ENCODE measurements at regions not wholly inside any gene's neighbourhood (a gene's known extent, or its start where the extent isn't known, plus 50 kb on each side); places are given as distances from the start of the nearest gene placed in this dataset.

- H3K4me1 ChIP-seq (ENCODE audit: control insufficient read depth in 4 of 4, insufficient read depth in 4 of 4, low read length in 3 of 4), result peaks cover 0 to 7% (median 4%) of the 10 kb centered on the region in 4 donors
- no peak overlapping the region for H3K4me3 ChIP-seq (ENCODE audit: low read depth in 1 of 3, low read length in 3 of 3)
- no peak for DNase-seq (ENCODE audit: low spot score)
- H3K27me3 ChIP-seq (ENCODE audit: control insufficient read depth in 4 of 4, insufficient read depth in 4 of 4, low read length in 3 of 4), result no peaks in the 10 kb centered on the region
- no peak overlapping the region for H3K27ac ChIP-seq (ENCODE audit: low read depth in 1 of 2, low read length in 2 of 2)
- H3K9me3 ChIP-seq (ENCODE audit: control insufficient read depth in 4 of 4, low read length in 3 of 4), result no peaks in the 10 kb centered on the region
- TF ChIP-seq CTCF (IDR thresholded peaks at IDR 0.05; ENCODE audit: low read depth, low read length, missing input control), result no peak
- TF ChIP-seq JUND (IDR thresholded peaks at IDR 0.05), result no peak
- TF ChIP-seq YY1 (IDR thresholded peaks at IDR 0.05), result no peak
- no peaks in the 10 kb centered on the region for H3K36me3 ChIP-seq (ENCODE audit: control insufficient read depth in 4 of 4, insufficient read depth in 3 of 4, low read depth in 1 of 4, low read length in 3 of 4)
- no peak overlapping the region for H3K9ac ChIP-seq (ENCODE audit: low read depth in 1 of 2, low read length in 2 of 2)
These were observed 55.9 kb upstream of the NT5C1B start for GRCh38 chr2:18645315-18645714.

GRCh38 chr2:18644115-18644462, 54.7 kb upstream of the NT5C1B start:
- 82% methylated on average over 2 of the region's 2 CpGs for WGBS
- H3K36me3 ChIP-seq (ENCODE audit: control insufficient read depth in 4 of 4, insufficient read depth in 3 of 4, low read depth in 1 of 4, low read length in 3 of 4), result no peaks in the 10 kb centered on the region
- no peak overlapping the region for H3K4me3 ChIP-seq (ENCODE audit: low read depth in 1 of 3, low read length in 3 of 3)
- no peak for DNase-seq (ENCODE audit: low spot score)
- no peak overlapping the region for H3K9ac ChIP-seq (ENCODE audit: low read depth in 1 of 2, low read length in 2 of 2)
- H3K27ac ChIP-seq (ENCODE audit: low read depth in 1 of 2, low read length in 2 of 2), result no peak overlapping the region
- TF ChIP-seq RAD21 (IDR thresholded peaks at IDR 0.05), result no peak
- TF ChIP-seq FOXA1 (IDR thresholded peaks at IDR 0.05), result no peak
- peak in 1 of 2 donors; percentile 6 for TF ChIP-seq HNF4A (conservative IDR thresholded peaks at IDR 0.05)
- TF ChIP-seq JUND (IDR thresholded peaks at IDR 0.05), result no peak
- no peak for TF ChIP-seq NR2F2 (IDR thresholded peaks at IDR 0.05)
- H3K4me1 ChIP-seq (ENCODE audit: control insufficient read depth in 4 of 4, insufficient read depth in 4 of 4, low read length in 3 of 4), result peaks cover 0 to 7% (median 4%) of the 10 kb centered on the region in 4 donors
- H3K9me3 ChIP-seq (ENCODE audit: control insufficient read depth in 4 of 4, low read length in 3 of 4), result no peaks in the 10 kb centered on the region
- no peaks in the 10 kb centered on the region for H3K27me3 ChIP-seq (ENCODE audit: control insufficient read depth in 4 of 4, insufficient read depth in 4 of 4, low read length in 3 of 4)

- no peak overlapping the region for H3K4me3 ChIP-seq (ENCODE audit: low read depth in 1 of 3, low read length in 3 of 3)
- no peaks in the 10 kb centered on the region for H3K9me3 ChIP-seq (ENCODE audit: control insufficient read depth in 4 of 4, low read length in 3 of 4)
- DNase-seq (ENCODE audit: low spot score), result no peak
- TF ChIP-seq MAX (IDR thresholded peaks at IDR 0.05) (no peak), GABPA (IDR thresholded peaks at IDR 0.05 in 1 of 2, conservative IDR thresholded peaks at IDR 0.05 in 1 of 2) (no peak), HNF4A (conservative IDR thresholded peaks at IDR 0.05) (peak; percentile 64 to 72), RAD21 (IDR thresholded peaks at IDR 0.05) (peak; percentile 6 to 11), HNF4G (IDR thresholded peaks at IDR 0.05) (peak; percentile 9), ZBTB33 (IDR thresholded peaks at IDR 0.05) (no peak), FOXA1 (IDR thresholded peaks at IDR 0.05) (no peak)
- no peak overlapping the region for H3K9ac ChIP-seq (ENCODE audit: low read depth in 1 of 2, low read length in 2 of 2)
- H3K4me1 ChIP-seq (ENCODE audit: control insufficient read depth in 4 of 4, insufficient read depth in 4 of 4, low read length in 3 of 4), result peaks cover 0 to 7% (median 4%) of the 10 kb centered on the region in 4 donors
- H3K27me3 ChIP-seq (ENCODE audit: control insufficient read depth in 4 of 4, insufficient read depth in 4 of 4, low read length in 3 of 4), result no peaks in the 10 kb centered on the region
- H3K27ac ChIP-seq (ENCODE audit: low read depth in 1 of 2, low read length in 2 of 2), result no peak overlapping the region
- no peaks in the 10 kb centered on the region for H3K36me3 ChIP-seq (ENCODE audit: control insufficient read depth in 4 of 4, insufficient read depth in 3 of 4, low read depth in 1 of 4, low read length in 3 of 4)
- WGBS, result 92% methylated on average over 5 of the region's 5 CpGs
These were observed 54.2 kb upstream of the NT5C1B start for GRCh38 chr2:18643326-18644114.

Measured in liver (tissue), 8 donors.